ENCODE measurements at regions not wholly inside any gene's neighbourhood (a gene's known extent, or its start where the extent isn't known, plus 50 kb on each side); places are given as distances from the start of the nearest gene placed in this dataset.

DNA sequence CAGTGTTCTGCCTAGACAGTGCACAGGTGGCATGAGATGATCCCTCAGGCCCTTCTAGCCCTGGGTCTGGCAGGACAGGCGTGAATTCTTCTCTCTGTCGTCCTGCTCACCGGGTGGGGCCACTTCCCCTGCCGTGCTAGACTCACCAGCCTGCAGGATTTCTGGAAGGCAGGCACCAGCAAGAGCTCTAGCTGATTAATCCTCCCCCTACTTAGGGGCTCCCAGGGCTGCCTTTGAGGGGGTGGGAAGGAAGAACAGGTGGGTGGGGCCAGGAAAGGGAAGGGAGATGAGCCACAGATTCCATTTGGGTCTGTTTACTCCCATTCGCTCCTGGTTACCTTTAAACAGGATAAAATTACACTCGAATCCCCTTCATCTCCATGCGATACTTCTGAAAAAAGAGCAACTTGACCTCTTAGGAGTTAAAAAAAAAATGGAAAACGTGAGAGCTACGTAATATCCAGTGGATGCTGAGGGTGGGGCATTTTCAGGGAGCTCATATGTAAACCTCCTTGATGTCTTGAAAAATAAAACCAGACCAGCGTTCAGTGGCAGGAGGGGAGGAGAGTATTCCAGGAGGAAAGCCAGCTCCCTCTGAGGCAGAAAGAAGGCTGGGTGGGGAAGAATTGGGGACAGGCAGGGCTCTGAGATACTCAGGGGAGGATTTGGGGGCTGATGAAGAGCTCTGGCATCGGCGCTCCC lies 665.5 kb downstream of the PTPRU start:
- H3K36me3 Mint-ChIP-seq (ENCODE audit: low read depth): no peaks in the 10 kb centered on the region

GRCh38 chr1:29900712-29901111 lies 664.4 kb downstream of the PTPRU start:
- Mint-ChIP-seq H3K4me1 (no peaks in the 10 kb centered on the region), H3K27ac (no peak overlapping the region), H3K4me3 (no peak overlapping the region), H3K9me3 (no peaks in the 10 kb centered on the region), H3K36me3 (ENCODE audit: low read depth) (no peaks in the 10 kb centered on the region), H3K27me3 (peaks cover 18% of the 10 kb centered on the region)
- CTCF ChIA-PET: interaction anchor here (0.8 kb wide), 1 partner anchor 455 kb away, joined by 3 read pairs; no protein-coding TSS in a partner anchor
- DNase-seq: no peak
- POLR2A ChIA-PET: no interaction called here

More for the DNA sequence above, 665.5 kb downstream of the PTPRU start:
- CTCF ChIA-PET: no interaction called here
- Mint-ChIP-seq H3K4me3 (no peak overlapping the region), H3K4me1 (no peaks in the 10 kb centered on the region), H3K27me3 (peaks cover 11% of the 10 kb centered on the region), H3K27ac (no peak overlapping the region), H3K9me3 (no peaks in the 10 kb centered on the region)
- POLR2A ChIA-PET: no interaction called here
- DNase-seq: no peak

DNA sequence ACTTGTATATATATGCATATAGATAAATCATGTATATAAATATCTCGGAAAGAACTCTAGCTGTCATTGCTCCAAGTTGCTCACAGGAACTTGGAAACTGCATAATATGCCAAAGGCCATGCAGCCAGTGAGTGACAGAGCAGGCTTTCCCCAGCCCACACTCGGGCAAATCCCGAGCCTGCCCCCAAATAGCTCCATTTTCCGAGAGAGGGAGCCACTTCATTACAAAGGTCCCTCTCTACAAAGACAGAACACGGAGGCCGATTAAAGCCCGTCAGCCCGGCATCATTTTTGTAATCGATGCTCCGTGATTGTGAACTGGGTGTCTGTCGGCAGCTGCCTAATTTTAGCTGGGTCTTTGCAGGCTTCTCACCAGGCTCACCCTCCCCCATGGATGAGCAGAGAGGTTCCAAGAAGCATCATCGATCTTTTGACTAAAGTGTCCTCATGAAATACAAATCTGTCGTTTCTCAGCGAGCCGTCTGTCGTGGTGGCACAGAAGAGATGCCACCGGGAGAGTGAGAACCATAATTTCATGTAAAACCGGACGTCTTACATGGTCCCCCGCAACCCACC lies 663.9 kb downstream of the PTPRU start:
- ChIA-PET CTCF (interaction anchor here (0.8 kb wide), 1 partner anchor 455 kb away, joined by 3 read pairs; no protein-coding TSS in a partner anchor), POLR2A (no interaction called here)
- H3K27me3 Mint-ChIP-seq: peaks cover 18% of the 10 kb centered on the region
- DNase-seq: no peak
- H3K4me3 Mint-ChIP-seq: no peak overlapping the region
- no peak overlapping the region for H3K27ac Mint-ChIP-seq
- H3K4me1 Mint-ChIP-seq: no peaks in the 10 kb centered on the region
- no peaks in the 10 kb centered on the region for H3K36me3 Mint-ChIP-seq (ENCODE audit: low read depth)
- no peaks in the 10 kb centered on the region for H3K9me3 Mint-ChIP-seq

GRCh38 chr1:29896791-29897714 lies 660.7 kb downstream of the PTPRU start:
- Mint-ChIP-seq H3K27me3 (peaks cover 13% of the 10 kb centered on the region), H3K4me1 (no peaks in the 10 kb centered on the region), H3K4me3 (no peak overlapping the region), H3K36me3 (ENCODE audit: low read depth) (no peaks in the 10 kb centered on the region), H3K9me3 (no peaks in the 10 kb centered on the region), H3K27ac (no peak overlapping the region)
- ChIA-PET POLR2A (no interaction called here), CTCF (no interaction called here)
- DNase-seq: no peak

- Mint-ChIP-seq H3K4me3 (no peak overlapping the region), H3K27me3 (peaks cover 10% of the 10 kb centered on the region), H3K36me3 (ENCODE audit: low read depth) (no peaks in the 10 kb centered on the region), H3K27ac (no peak overlapping the region), H3K4me1 (no peaks in the 10 kb centered on the region), H3K9me3 (no peaks in the 10 kb centered on the region)
- POLR2A ChIA-PET: no interaction called here
- CTCF ChIA-PET: interaction anchor here (1.1 to 1.5 kb wide), 2 partner anchors 8 to 12 kb away, joined by 3 read pairs; no protein-coding TSS in a partner anchor
- no peak for DNase-seq
Observed at GRCh38 chr1:29896300-29896699, 660.0 kb downstream of the PTPRU start.

GRCh38 chr1:29895201-29895600 lies 658.9 kb downstream of the PTPRU start:
- H3K27ac Mint-ChIP-seq: no peak overlapping the region
- no peaks in the 10 kb centered on the region for H3K4me1 Mint-ChIP-seq
- H3K36me3 Mint-ChIP-seq (ENCODE audit: low read depth): no peaks in the 10 kb centered on the region
- no peak for DNase-seq
- H3K4me3 Mint-ChIP-seq: no peak overlapping the region
- POLR2A ChIA-PET: no interaction called here
- H3K27me3 Mint-ChIP-seq: peaks cover 8% of the 10 kb centered on the region
- H3K9me3 Mint-ChIP-seq: no peaks in the 10 kb centered on the region
- CTCF ChIA-PET: interaction anchor here (1.1 to 1.5 kb wide), 2 partner anchors 10 to 11 kb away, joined by 3 read pairs; no protein-coding TSS in a partner anchor

GRCh38 chr1:29894311-29894710 lies 658.0 kb downstream of the PTPRU start:
- H3K9me3 Mint-ChIP-seq: no peaks in the 10 kb centered on the region
- H3K4me3 Mint-ChIP-seq: no peak overlapping the region
- no peak overlapping the region for H3K27ac Mint-ChIP-seq
- no peaks in the 10 kb centered on the region for H3K4me1 Mint-ChIP-seq
- H3K36me3 Mint-ChIP-seq (ENCODE audit: low read depth): no peaks in the 10 kb centered on the region
- CTCF ChIA-PET: interaction anchor here (0.5 kb wide), 1 partner anchor 489 kb away, joined by 4 read pairs; no protein-coding TSS in a partner anchor
- no peak for DNase-seq
- peaks cover 8% of the 10 kb centered on the region for H3K27me3 Mint-ChIP-seq
- POLR2A ChIA-PET: no interaction called here

GRCh38 chr1:29893806-29894205 lies 657.5 kb downstream of the PTPRU start:
- H3K27me3 Mint-ChIP-seq: peaks cover 8% of the 10 kb centered on the region
- H3K36me3 Mint-ChIP-seq (ENCODE audit: low read depth): no peaks in the 10 kb centered on the region
- H3K9me3 Mint-ChIP-seq: no peaks in the 10 kb centered on the region
- H3K4me1 Mint-ChIP-seq: no peaks in the 10 kb centered on the region
- CTCF ChIA-PET: interaction anchor here (0.5 kb wide), 1 partner anchor 488 kb away, joined by 4 read pairs; no protein-coding TSS in a partner anchor
- H3K27ac Mint-ChIP-seq: no peak overlapping the region
- POLR2A ChIA-PET: no interaction called here
- DNase-seq: no peak
- no peak overlapping the region for H3K4me3 Mint-ChIP-seq

- DNase-seq: no peak
- Mint-ChIP-seq H3K27ac (no peak overlapping the region), H3K4me1 (no peaks in the 10 kb centered on the region), H3K4me3 (no peak overlapping the region), H3K27me3 (peaks cover 8% of the 10 kb centered on the region), H3K36me3 (ENCODE audit: low read depth) (no peaks in the 10 kb centered on the region), H3K9me3 (no peaks in the 10 kb centered on the region)
- POLR2A ChIA-PET: no interaction called here
- CTCF ChIA-PET: no interaction called here
Observed at GRCh38 chr1:29893046-29893723, 656.9 kb downstream of the PTPRU start.

- no peak overlapping the region for H3K4me3 Mint-ChIP-seq
- H3K36me3 Mint-ChIP-seq (ENCODE audit: low read depth): no peaks in the 10 kb centered on the region
- H3K4me1 Mint-ChIP-seq: no peaks in the 10 kb centered on the region
- no peak for DNase-seq
- CTCF ChIA-PET: no interaction called here
- H3K27me3 Mint-ChIP-seq: peaks cover 6% of the 10 kb centered on the region
- no peaks in the 10 kb centered on the region for H3K9me3 Mint-ChIP-seq
- no peak overlapping the region for H3K27ac Mint-ChIP-seq
- POLR2A ChIA-PET: no interaction called here
Observed at GRCh38 chr1:29892247-29892646, 655.9 kb downstream of the PTPRU start.

DNA sequence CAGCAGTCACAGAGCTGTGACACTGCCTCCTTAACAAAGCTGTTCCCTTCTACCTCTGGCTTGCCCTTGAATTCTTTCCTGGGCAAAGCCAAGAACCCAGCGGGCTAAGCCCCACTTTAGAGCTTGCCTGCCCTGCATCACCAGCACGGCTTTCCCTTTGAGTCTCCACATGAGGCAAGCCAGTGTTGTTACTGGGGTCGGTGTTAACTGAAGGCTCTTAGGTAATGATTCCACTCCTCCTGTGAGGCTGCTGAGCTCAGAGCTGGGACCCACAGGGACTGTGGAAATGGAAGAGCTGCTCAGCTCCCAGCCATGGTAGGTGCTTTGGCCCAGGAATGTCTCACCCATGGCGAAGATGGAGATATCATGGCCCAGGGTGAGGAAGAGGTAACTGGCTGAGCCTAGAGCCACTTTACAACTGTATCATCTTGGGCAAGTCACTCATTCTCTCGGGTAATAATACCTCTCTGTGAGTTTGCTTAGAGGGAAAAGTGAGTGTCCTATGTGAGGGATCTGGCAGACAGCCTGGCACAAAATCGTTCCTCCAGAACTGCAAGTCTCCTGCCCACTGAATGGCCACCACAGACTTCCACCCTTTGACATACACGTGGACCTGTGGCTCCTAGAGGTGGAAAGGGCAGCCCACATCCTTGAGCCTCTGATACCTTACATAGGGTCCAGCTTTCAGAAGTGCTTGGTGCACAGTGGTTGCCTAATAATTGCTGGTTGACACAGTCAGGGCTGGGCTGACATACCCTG lies 654.1 kb downstream of the PTPRU start:
- Mint-ChIP-seq H3K4me3 (no peak overlapping the region), H3K4me1 (no peaks in the 10 kb centered on the region), H3K36me3 (ENCODE audit: low read depth) (no peaks in the 10 kb centered on the region), H3K9me3 (no peaks in the 10 kb centered on the region), H3K27me3 (no peaks in the 10 kb centered on the region), H3K27ac (no peak overlapping the region)
- no peak for DNase-seq
- CTCF ChIA-PET: no interaction called here
- POLR2A ChIA-PET: no interaction called here

DNA sequence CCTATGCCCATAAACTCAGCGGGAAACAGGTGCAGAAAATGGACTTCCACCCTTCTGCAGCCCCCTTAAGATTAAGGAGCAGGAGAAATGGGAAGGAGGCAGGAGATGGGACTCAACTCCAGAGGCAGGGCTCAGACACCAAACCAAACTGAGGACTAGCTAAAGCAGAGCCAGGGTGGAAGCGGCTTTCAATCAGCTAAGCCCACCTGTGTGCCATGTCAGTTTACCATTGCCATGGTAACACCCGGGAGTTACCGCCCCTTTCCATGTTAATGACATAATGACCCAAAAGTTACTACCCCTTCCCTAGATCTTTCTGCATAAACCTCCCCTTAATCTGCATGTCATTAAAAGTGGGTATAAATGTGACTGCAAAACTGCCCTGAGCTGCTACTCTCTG lies 653.5 kb downstream of the PTPRU start:
- no peaks in the 10 kb centered on the region for H3K36me3 Mint-ChIP-seq (ENCODE audit: low read depth)
- POLR2A ChIA-PET: no interaction called here
- H3K27ac Mint-ChIP-seq: no peak overlapping the region
- DNase-seq: no peak
- H3K27me3 Mint-ChIP-seq: no peaks in the 10 kb centered on the region
- H3K9me3 Mint-ChIP-seq: no peaks in the 10 kb centered on the region
- CTCF ChIA-PET: no interaction called here
- H3K4me1 Mint-ChIP-seq: no peaks in the 10 kb centered on the region
- no peak overlapping the region for H3K4me3 Mint-ChIP-seq
